Stomach (tissue), 4 donors: ENCODE measurements at regions not wholly inside any gene's neighbourhood (a gene's known extent, or its start where the extent isn't known, plus 50 kb on each side); places are given as distances from the start of the nearest gene placed in this dataset.

Experiments
- EP300 ChIP-seq: sonication (generic); formaldehyde crosslinking; IDR thresholded peaks from one replicate; pipeline ENCODE4 v1.6.1; 2017; ENCODE audit warnings: antibody characterized with exemption
- POLR2A ChIP-seq, 4 donors: fragments of 450-650 bp; IDR thresholded peaks; one replicate each; pipeline ENCODE4 v1.6.1; 2016; ENCODE audit warnings: antibody characterized with exemption in 4 of 4, control low read depth in 2 of 4, mild to moderate bottlenecking in 1 of 4, moderate library complexity in 1 of 4
- POLR2AphosphoS5 ChIP-seq, 3 donors: sonication (generic); formaldehyde crosslinking; IDR thresholded peaks; one replicate each; pipeline ENCODE4 v1.6.1; 2016; ENCODE audit warnings: antibody characterized with exemption in 3 of 3
- TF ChIP-seq, protein P1 (sequence below), 7 experiments: fragments of 450-650 bp in 4 of 7; fragments of 200-600 bp in 3 of 7; sonication (generic) in 3 of 7; IDR thresholded peaks; one replicate each; pipeline ENCODE4 v1.5.1; 2016 to 2019; ENCODE audit warnings: antibody characterized with exemption in 7 of 7, control low read depth in 2 of 7, mild to moderate bottlenecking in 1 of 7

DNA sequence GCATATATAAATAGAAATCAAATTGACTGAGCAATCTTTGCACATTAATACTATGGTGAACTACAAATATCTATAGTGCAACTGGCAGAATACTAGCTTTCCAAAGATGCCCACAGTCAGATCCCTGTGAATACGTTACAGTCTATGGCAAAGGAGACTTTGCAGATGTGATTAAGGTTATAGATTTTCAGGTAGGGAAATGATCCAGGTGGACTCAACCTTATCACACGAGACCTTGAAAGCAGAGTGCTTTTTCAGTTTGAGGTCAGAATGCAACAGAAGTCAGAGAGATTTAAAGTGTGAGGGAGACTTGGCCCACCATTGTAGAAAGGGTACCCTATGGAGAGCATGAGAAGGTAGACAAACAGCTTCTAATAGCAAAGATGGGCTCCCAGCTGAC lies 122.6 kb downstream of the TRIB2 start:
- TF ChIP-seq POLR2A (IDR thresholded peaks at IDR 0.05) = no peak
- TF ChIP-seq, protein P1, sequence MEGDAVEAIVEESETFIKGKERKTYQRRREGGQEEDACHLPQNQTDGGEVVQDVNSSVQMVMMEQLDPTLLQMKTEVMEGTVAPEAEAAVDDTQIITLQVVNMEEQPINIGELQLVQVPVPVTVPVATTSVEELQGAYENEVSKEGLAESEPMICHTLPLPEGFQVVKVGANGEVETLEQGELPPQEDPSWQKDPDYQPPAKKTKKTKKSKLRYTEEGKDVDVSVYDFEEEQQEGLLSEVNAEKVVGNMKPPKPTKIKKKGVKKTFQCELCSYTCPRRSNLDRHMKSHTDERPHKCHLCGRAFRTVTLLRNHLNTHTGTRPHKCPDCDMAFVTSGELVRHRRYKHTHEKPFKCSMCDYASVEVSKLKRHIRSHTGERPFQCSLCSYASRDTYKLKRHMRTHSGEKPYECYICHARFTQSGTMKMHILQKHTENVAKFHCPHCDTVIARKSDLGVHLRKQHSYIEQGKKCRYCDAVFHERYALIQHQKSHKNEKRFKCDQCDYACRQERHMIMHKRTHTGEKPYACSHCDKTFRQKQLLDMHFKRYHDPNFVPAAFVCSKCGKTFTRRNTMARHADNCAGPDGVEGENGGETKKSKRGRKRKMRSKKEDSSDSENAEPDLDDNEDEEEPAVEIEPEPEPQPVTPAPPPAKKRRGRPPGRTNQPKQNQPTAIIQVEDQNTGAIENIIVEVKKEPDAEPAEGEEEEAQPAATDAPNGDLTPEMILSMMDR (IDR thresholded peaks at IDR 0.05) = no peak
- TF ChIP-seq EP300 = no peak
- no peak for TF ChIP-seq POLR2AphosphoS5 (IDR thresholded peaks at IDR 0.05)
